ENCODE measurements at regions not wholly inside any gene's neighbourhood (a gene's known extent, or its start where the extent isn't known, plus 50 kb on each side); places are given as distances from the start of the nearest gene placed in this dataset.
"Not testable (repeated sequence)": the region's sequence is repeated elsewhere in the genome, so short reads cannot be mapped to it uniquely, and the experiment has no call there.

DNA sequence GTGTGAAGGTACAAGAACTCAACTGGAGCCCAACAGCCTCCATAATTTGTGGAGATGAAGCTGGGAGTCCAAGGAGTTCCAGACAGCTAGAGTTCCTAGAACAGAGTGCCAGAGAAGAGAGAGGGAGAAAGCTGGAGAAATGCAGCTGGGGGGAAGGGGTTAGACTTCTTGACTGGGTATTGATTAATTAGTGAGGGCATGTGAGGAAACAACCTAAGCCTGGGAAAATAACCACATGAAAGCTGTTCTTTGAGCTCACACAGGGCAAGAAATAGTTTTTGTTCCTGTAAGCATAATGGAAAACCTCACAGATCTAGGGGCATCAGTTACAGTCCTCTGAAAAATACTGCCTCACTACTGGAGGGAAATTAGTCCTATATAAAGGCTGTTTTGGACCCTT, 230.5 kb upstream of the FKBP1C start:
- intact Hi-C loops (cut with micrococcal nuclease), result no loop called here
- POLR2A ChIA-PET, result no interaction called here
- CTCF ChIA-PET, result no interaction called here
- Mint-ChIP-seq H3K27ac (no peak overlapping the region), H3K36me3 (ENCODE audit: low read depth) (no peaks in the 10 kb centered on the region), H3K4me1 (no peaks in the 10 kb centered on the region), H3K9me3 (peaks cover 2% of the 10 kb centered on the region), H3K4me3 (no peak overlapping the region), H3K27me3 (no peaks in the 10 kb centered on the region)
- TF ChIP-seq CTCF (IDR thresholded peaks at IDR 0.05), result no peak
- ATAC-seq (ENCODE audit: low read depth), result no peak
- DNase-seq, result no peak

DNA sequence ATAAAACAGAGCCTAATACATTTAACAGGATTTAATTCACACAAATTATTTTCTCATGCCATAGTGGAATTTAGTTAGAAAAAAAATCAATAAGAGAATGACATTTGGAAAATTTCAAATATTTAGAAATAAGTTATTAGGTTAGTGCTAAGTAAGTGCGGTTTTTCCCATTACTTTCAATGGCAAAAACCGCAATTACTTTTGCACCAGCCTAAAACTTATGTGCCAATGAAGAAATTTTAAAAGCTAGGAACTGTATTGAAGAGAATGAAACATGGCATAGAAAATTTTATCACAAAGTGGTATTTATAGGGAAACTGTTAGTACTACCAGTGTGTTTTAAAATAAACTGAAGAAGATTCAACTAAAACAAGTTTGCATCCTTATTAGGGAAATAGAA, 228.3 kb upstream of the FKBP1C start:
- CTCF ChIA-PET, result no interaction called here
- H3K27me3 Mint-ChIP-seq, result no peaks in the 10 kb centered on the region
- H3K27ac Mint-ChIP-seq, result no peak overlapping the region
- ATAC-seq (ENCODE audit: low read depth) (no peak), DNase-seq (no peak)
- no peaks in the 10 kb centered on the region for H3K36me3 Mint-ChIP-seq (ENCODE audit: low read depth)
- intact Hi-C loops (cut with micrococcal nuclease), result no loop called here
- H3K9me3 Mint-ChIP-seq, result peaks cover 6% of the 10 kb centered on the region
- H3K4me3 Mint-ChIP-seq, result no peak overlapping the region
- POLR2A ChIA-PET, result no interaction called here
- H3K4me1 Mint-ChIP-seq, result no peaks in the 10 kb centered on the region
- TF ChIP-seq CTCF (IDR thresholded peaks at IDR 0.05), result no peak

DNA sequence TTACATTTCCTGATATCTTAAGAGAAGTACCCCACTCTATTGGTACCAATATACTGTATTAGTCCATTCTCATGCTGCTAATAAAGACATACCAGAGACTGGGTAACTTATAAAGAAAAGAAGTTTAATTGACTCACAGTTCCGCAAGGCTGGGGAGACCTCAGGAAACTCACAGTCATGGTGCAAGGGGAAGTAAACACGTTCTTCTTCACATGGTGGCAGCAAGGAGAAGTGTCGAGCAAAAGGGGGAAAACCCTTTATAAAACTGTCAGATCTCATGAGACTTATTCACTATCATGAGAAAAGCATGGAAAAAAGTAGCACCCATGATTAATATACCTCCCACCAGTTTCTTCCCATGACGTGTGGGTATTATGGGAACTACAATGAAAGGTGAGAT, 219.6 kb upstream of the FKBP1C start:
- intact Hi-C loops (cut with micrococcal nuclease); H3K27me3 Mint-ChIP-seq; H3K4me3 Mint-ChIP-seq; H3K9me3 Mint-ChIP-seq; POLR2A ChIA-PET; H3K4me1 Mint-ChIP-seq; DNase-seq; CTCF ChIA-PET; ATAC-seq (ENCODE audit: low read depth); H3K36me3 Mint-ChIP-seq (ENCODE audit: low read depth); H3K27ac Mint-ChIP-seq: not testable (repeated sequence)

GRCh38 chr6:62993951-62994350, 217.3 kb upstream of the FKBP1C start:
- intact Hi-C loops (cut with micrococcal nuclease), result no loop called here
- TF ChIP-seq CTCF (IDR thresholded peaks at IDR 0.05), result no peak
- H3K9me3 Mint-ChIP-seq, result no peaks in the 10 kb centered on the region
- no peak overlapping the region for H3K4me3 Mint-ChIP-seq
- H3K4me1 Mint-ChIP-seq, result no peaks in the 10 kb centered on the region
- H3K27ac Mint-ChIP-seq, result no peak overlapping the region
- CTCF ChIA-PET, result no interaction called here
- H3K36me3 Mint-ChIP-seq (ENCODE audit: low read depth), result no peaks in the 10 kb centered on the region
- ATAC-seq (ENCODE audit: low read depth), result no peak
- POLR2A ChIA-PET, result no interaction called here
- no peaks in the 10 kb centered on the region for H3K27me3 Mint-ChIP-seq
- no peak for DNase-seq

DNA sequence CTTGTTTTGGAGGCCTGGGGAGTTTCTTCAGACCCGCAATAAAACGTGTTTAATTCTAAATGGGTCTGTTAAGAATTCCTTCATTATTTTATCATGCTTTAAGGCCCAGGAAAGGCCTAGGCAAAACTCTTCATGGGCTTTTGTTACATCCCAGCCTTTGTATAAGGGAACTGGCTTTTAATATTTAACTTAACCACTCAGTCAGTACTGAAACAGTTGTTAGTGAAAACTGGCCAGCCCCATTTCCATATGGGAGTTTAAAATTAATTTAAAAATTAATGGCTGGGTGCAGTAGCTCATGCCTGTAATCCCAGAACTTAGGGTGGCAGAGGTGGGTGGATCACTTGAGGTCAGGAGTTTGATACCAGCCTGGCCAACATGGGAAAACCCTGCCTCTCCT, 213.2 kb upstream of the FKBP1C start:
- H3K27me3 Mint-ChIP-seq, result no peaks in the 10 kb centered on the region
- CTCF ChIA-PET, result no interaction called here
- no peak overlapping the region for H3K4me3 Mint-ChIP-seq
- POLR2A ChIA-PET, result no interaction called here
- DNase-seq (no peak), ATAC-seq (ENCODE audit: low read depth) (no peak)
- intact Hi-C loops (cut with micrococcal nuclease), result no loop called here
- TF ChIP-seq CTCF (IDR thresholded peaks at IDR 0.05), result no peak
- H3K36me3 Mint-ChIP-seq (ENCODE audit: low read depth), result no peaks in the 10 kb centered on the region
- H3K4me1 Mint-ChIP-seq, result no peaks in the 10 kb centered on the region
- no peak overlapping the region for H3K27ac Mint-ChIP-seq
- H3K9me3 Mint-ChIP-seq, result no peaks in the 10 kb centered on the region

DNA sequence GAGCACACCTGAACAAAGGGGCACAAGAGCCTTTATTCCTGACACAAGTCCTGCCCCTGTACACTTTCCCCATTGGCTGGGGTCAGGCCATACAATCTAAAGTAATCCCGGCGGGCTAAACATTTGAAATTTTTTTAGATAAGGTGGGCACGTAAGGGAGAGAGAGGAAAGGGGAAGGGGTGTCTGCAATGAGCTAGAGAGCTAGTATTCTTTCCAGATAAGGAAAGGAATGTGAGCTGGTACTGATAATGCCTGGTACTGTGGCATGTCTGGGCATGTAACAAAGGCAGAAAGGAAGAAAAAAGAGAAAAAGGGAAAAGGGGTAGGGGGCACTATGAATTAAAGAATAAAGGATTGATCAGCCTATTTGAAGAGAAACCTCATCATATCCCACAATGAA, 212.0 kb upstream of the FKBP1C start:
- intact Hi-C loops (cut with micrococcal nuclease); CTCF ChIA-PET: not testable (repeated sequence)

More for the DNA sequence above, 212.0 kb upstream of the FKBP1C start:
- POLR2A ChIA-PET; H3K4me3 Mint-ChIP-seq; H3K9me3 Mint-ChIP-seq; H3K4me1 Mint-ChIP-seq; H3K36me3 Mint-ChIP-seq (ENCODE audit: low read depth); DNase-seq; ATAC-seq (ENCODE audit: low read depth); H3K27me3 Mint-ChIP-seq; H3K27ac Mint-ChIP-seq: not testable (repeated sequence)
